KMS-11 (cell line): ENCODE measurements at regions not wholly inside any gene's neighbourhood (a gene's known extent, or its start where the extent isn't known, plus 50 kb on each side); places are given as distances from the start of the nearest gene placed in this dataset.

Source experiments
- H2AFZ ChIP-seq: fragments of 200-600 bp; sonication (generic); 2 replicates; pipeline ENCODE4 v1.6.1; 2016; ENCODE audit warnings: antibody characterized with exemption, mixed run types, low read depth
- H3K27ac ChIP-seq: fragments of 200-600 bp; sonication (generic); 2 replicates; pipeline ENCODE4 v1.6.1; 2016; ENCODE audit warnings: mild to moderate bottlenecking, mixed run types
- H3K27me3 ChIP-seq: fragments of 200-600 bp; sonication (generic); 2 replicates; pipeline ENCODE4 v1.6.1; 2017; ENCODE audit warnings: mild to moderate bottlenecking, low read depth, mixed run types, moderate library complexity; ENCODE audit not compliant: insufficient read depth
- H3K36me3 ChIP-seq: fragments of 200-600 bp; sonication (generic); 2 replicates; pipeline ENCODE4 v1.6.1; 2017; ENCODE audit warnings: mild to moderate bottlenecking, mixed run types; ENCODE audit not compliant: insufficient read depth
- H3K4me1 ChIP-seq: fragments of 200-600 bp; sonication (generic); 2 replicates; pipeline ENCODE4 v1.6.1; 2016; ENCODE audit warnings: mild to moderate bottlenecking, low read depth, mixed run types; ENCODE audit not compliant: poor library complexity, severe bottlenecking
- H3K4me2 ChIP-seq: fragments of 200-600 bp; sonication (generic); 2 replicates; pipeline ENCODE4 v1.7.0; 2016; ENCODE audit warnings: mild to moderate bottlenecking, mixed run types
- H3K4me3 ChIP-seq: fragments of 200-600 bp; sonication (generic); IDR thresholded peaks from 2 replicates; pipeline ENCODE4 v1.6.1; 2017; ENCODE audit warnings: low read depth, low read length, mixed read lengths; ENCODE audit not compliant: insufficient read depth
- H3K79me2 ChIP-seq: fragments of 200-600 bp; sonication (generic); 2 replicates; pipeline ENCODE4 v1.6.1; 2016; ENCODE audit warnings: low read depth, mixed run types; ENCODE audit not compliant: insufficient read depth
- H3K9ac ChIP-seq: fragments of 200-600 bp; sonication (generic); 2 replicates; pipeline ENCODE4 v1.6.1; 2016; ENCODE audit warnings: mild to moderate bottlenecking, mixed run types
- H4K20me1 ChIP-seq: fragments of 200-600 bp; sonication (generic); 2 replicates; pipeline ENCODE4 v1.6.1; 2016; ENCODE audit warnings: mild to moderate bottlenecking, mixed run types; ENCODE audit not compliant: insufficient read depth
- TF ChIP-seq, protein P1 (sequence below): fragments of 200-600 bp; sonication (generic); conservative IDR thresholded peaks from 2 replicates; pipeline ENCODE4 v1.6.1; 2017; ENCODE audit warnings: low read depth, mild to moderate bottlenecking, antibody characterized with exemption, low read length, moderate library complexity, mixed read lengths

GRCh38 chr6:155830531-155830930 is 374.9 kb upstream of the NOX3 start:
- Histone ChIP-seq H3K4me1 (no peaks in the 10 kb centered on the region), H3K36me3 (no peaks in the 10 kb centered on the region), H3K79me2 (no peaks in the 10 kb centered on the region), H3K27ac (no peak overlapping the region), H2AFZ (no peak overlapping the region), H3K4me3 (no peak overlapping the region), H3K9ac (no peak overlapping the region), H3K4me2 (no peak overlapping the region), H4K20me1 (no peaks in the 10 kb centered on the region), H3K27me3 (no peaks in the 10 kb centered on the region)
- TF ChIP-seq, protein P1, sequence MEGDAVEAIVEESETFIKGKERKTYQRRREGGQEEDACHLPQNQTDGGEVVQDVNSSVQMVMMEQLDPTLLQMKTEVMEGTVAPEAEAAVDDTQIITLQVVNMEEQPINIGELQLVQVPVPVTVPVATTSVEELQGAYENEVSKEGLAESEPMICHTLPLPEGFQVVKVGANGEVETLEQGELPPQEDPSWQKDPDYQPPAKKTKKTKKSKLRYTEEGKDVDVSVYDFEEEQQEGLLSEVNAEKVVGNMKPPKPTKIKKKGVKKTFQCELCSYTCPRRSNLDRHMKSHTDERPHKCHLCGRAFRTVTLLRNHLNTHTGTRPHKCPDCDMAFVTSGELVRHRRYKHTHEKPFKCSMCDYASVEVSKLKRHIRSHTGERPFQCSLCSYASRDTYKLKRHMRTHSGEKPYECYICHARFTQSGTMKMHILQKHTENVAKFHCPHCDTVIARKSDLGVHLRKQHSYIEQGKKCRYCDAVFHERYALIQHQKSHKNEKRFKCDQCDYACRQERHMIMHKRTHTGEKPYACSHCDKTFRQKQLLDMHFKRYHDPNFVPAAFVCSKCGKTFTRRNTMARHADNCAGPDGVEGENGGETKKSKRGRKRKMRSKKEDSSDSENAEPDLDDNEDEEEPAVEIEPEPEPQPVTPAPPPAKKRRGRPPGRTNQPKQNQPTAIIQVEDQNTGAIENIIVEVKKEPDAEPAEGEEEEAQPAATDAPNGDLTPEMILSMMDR = no peak

DNA sequence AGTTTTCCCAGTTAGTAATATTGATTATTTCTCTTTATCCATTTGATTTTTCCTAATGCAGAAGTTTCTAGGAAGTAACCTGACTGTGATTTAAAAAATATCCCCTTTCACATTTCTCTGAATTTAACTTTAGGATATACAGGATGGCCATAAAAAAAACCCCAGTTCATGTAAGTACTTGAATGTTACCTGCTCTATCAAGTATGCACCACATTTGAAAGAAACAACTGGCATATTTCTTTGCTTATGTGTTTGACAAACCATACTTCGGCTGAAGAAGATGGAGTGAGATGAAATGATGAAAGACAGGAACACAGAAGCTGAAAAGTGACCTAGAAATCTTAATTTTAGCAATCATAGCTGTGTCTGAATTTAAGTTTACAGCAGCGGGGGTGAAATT is 374.0 kb upstream of the NOX3 start:
- Histone ChIP-seq H3K4me2 (no peak overlapping the region), H3K79me2 (no peaks in the 10 kb centered on the region), H3K27me3 (no peaks in the 10 kb centered on the region), H3K36me3 (no peaks in the 10 kb centered on the region), H3K4me1 (no peaks in the 10 kb centered on the region), H4K20me1 (no peaks in the 10 kb centered on the region), H3K4me3 (no peak overlapping the region), H3K27ac (no peak overlapping the region), H2AFZ (no peak overlapping the region), H3K9ac (no peak overlapping the region)
- TF ChIP-seq, protein P1 = no peak

GRCh38 chr6:155828989-155829388 is 373.4 kb upstream of the NOX3 start:
- Histone ChIP-seq H3K27me3 (no peaks in the 10 kb centered on the region), H3K27ac (no peak overlapping the region), H3K4me3 (no peak overlapping the region), H2AFZ (no peak overlapping the region), H3K9ac (no peak overlapping the region), H3K4me2 (no peak overlapping the region), H3K36me3 (no peaks in the 10 kb centered on the region), H4K20me1 (no peaks in the 10 kb centered on the region), H3K79me2 (no peaks in the 10 kb centered on the region), H3K4me1 (no peaks in the 10 kb centered on the region)
- TF ChIP-seq, protein P1 = no peak

GRCh38 chr6:155818698-155819097 is 363.1 kb upstream of the NOX3 start:
- no peaks in the 10 kb centered on the region for H3K27me3 ChIP-seq
- no peak overlapping the region for H3K27ac ChIP-seq
- H3K79me2 ChIP-seq = no peaks in the 10 kb centered on the region
- H3K4me3 ChIP-seq = no peak overlapping the region
- no peaks in the 10 kb centered on the region for H4K20me1 ChIP-seq
- H3K4me2 ChIP-seq = no peak overlapping the region
- TF ChIP-seq, protein P1 = no peak
- H3K36me3 ChIP-seq = no peaks in the 10 kb centered on the region
- no peak overlapping the region for H2AFZ ChIP-seq
- H3K4me1 ChIP-seq = no peaks in the 10 kb centered on the region
- no peak overlapping the region for H3K9ac ChIP-seq
